COLO829 (cell line): ENCODE measurements at regions not wholly inside any gene's neighbourhood (a gene's known extent, or its start where the extent isn't known, plus 50 kb on each side); places are given as distances from the start of the nearest gene placed in this dataset.
"Not testable (repeated sequence)": the region's sequence is repeated elsewhere in the genome, so short reads cannot be mapped to it uniquely, and the experiment has no call there.

ENCODE experiments used
- DNase-seq: peaks from one replicate; pipeline ENCODE4 v3.0.0; 2012; ENCODE audit warnings: low spot score

- DNase-seq = no peak
Observed at GRCh38 chr9:106758911-106759310, 104.1 kb upstream of the ZNF462 start.

- no peak for DNase-seq
Observed at GRCh38 chr9:106761493-106761892, 101.5 kb upstream of the ZNF462 start.

- DNase-seq = no peak
Observed at GRCh38 chr9:106766616-106767015, 96.3 kb upstream of the ZNF462 start.

GRCh38 chr9:106769331-106769730 is 93.6 kb upstream of the ZNF462 start:
- no peak for DNase-seq

GRCh38 chr9:106771608-106772007 is 91.4 kb upstream of the ZNF462 start:
- DNase-seq = no peak

- no peak for DNase-seq
Observed at GRCh38 chr9:106772523-106773290, 90.3 kb upstream of the ZNF462 start.

- no peak for DNase-seq
Observed at GRCh38 chr9:106773750-106774149, 89.2 kb upstream of the ZNF462 start.

GRCh38 chr9:106775960-106776359 is 87.0 kb upstream of the ZNF462 start:
- no peak for DNase-seq

GRCh38 chr9:106779796-106780195 is 83.2 kb upstream of the ZNF462 start:
- DNase-seq = no peak

GRCh38 chr9:106783121-106783520 is 79.8 kb upstream of the ZNF462 start:
- no peak for DNase-seq

GRCh38 chr9:106784076-106784475 is 78.9 kb upstream of the ZNF462 start:
- DNase-seq = no peak

- DNase-seq = no peak
Observed at GRCh38 chr9:106785200-106785599, 77.8 kb upstream of the ZNF462 start.

GRCh38 chr9:106788021-106788420 is 74.9 kb upstream of the ZNF462 start:
- DNase-seq = not testable (repeated sequence)

- DNase-seq = no peak
Observed at GRCh38 chr9:106795031-106795430, 67.9 kb upstream of the ZNF462 start.

GRCh38 chr9:106796771-106797170 is 66.2 kb upstream of the ZNF462 start:
- no peak for DNase-seq

- no peak for DNase-seq
Observed at GRCh38 chr9:106797299-106797698, 65.7 kb upstream of the ZNF462 start.

GRCh38 chr9:106798016-106798799 is 64.8 kb upstream of the ZNF462 start:
- peak; percentile 67 for DNase-seq

- DNase-seq = peak; percentile 76
Observed at GRCh38 chr9:106799152-106799551, 63.8 kb upstream of the ZNF462 start.

- no peak for DNase-seq
Observed at GRCh38 chr9:106800701-106801270, 62.2 kb upstream of the ZNF462 start.

- no peak for DNase-seq
Observed at GRCh38 chr9:106801816-106802215, 61.1 kb upstream of the ZNF462 start.
